ENCODE measurements at regions not wholly inside any gene's neighbourhood (a gene's known extent, or its start where the extent isn't known, plus 50 kb on each side); places are given as distances from the start of the nearest gene placed in this dataset.

DNA sequence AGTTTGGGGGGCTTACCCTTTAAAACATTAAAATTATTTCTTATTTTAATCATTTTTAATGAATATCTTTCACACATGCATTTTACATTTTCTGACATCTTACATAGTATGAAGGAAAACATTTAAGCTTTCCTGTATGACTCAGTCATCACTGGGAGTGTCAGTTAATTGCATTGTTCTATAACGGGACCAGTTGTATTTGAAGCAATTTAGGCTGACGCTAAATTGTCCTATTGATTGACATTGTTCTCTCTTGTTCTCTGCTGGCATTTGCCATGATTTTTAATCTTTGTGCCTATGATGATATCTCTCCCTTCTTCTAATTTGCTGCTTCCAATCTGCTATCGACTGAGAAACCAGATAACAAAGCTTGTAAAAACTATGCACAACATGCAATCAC, 190.5 kb upstream of the PIRT start:
- TF ChIP-seq SP1 (IDR thresholded peaks at IDR 0.05) (no peak), FOXM1 (IDR thresholded peaks at IDR 0.05; ENCODE audit: borderline replicate concordance) (no peak)
